MM.1S (cell line): ENCODE measurements at regions not wholly inside any gene's neighbourhood (a gene's known extent, or its start where the extent isn't known, plus 50 kb on each side); places are given as distances from the start of the nearest gene placed in this dataset.

Source experiments
- DNase-seq: peaks from one replicate; pipeline ENCODE4 v3.0.0-alpha.2; 2015
- H2AFZ ChIP-seq: fragments of 300-600 bp; sonication (generic); 2 replicates; pipeline ENCODE4 v1.6.0; 2016; ENCODE audit warnings: antibody characterized with exemption, low read length
- H3F3A ChIP-seq: fragments of 300-600 bp; sonication (generic); 2 replicates; pipeline ENCODE4 v1.6.1; 2016; ENCODE audit warnings: mild to moderate bottlenecking, antibody characterized with exemption, low read length, moderate library complexity, mixed read lengths; ENCODE audit not compliant: insufficient read depth
- H3K27ac ChIP-seq: fragments of 300-600 bp; sonication (generic); 2 replicates; pipeline ENCODE4 v1.5.1; 2016; ENCODE audit warnings: mild to moderate bottlenecking, low read length
- H3K27me3 ChIP-seq: fragments of 300-600 bp; sonication (generic); replicated peaks from 2 replicates; pipeline ENCODE4 v1.6.0; 2016; ENCODE audit warnings: low read length; ENCODE audit not compliant: insufficient read depth
- H3K36me3 ChIP-seq: fragments of 300-600 bp; sonication (generic); replicated peaks from 2 replicates; pipeline ENCODE4 v1.6.1; 2016; ENCODE audit warnings: mild to moderate bottlenecking, low read length, mixed read lengths; ENCODE audit not compliant: insufficient read depth
- H3K4me1 ChIP-seq: fragments of 300-600 bp; sonication (generic); 2 replicates; pipeline ENCODE4 v1.6.1; 2016; ENCODE audit warnings: low read length, mixed read lengths
- H3K4me2 ChIP-seq: fragments of 300-600 bp; sonication (generic); 2 replicates; pipeline ENCODE4 v1.6.0; 2016; ENCODE audit warnings: low read depth, low read length
- H3K4me3 ChIP-seq: fragments of 300-600 bp; sonication (generic); 2 replicates; pipeline ENCODE4 v1.5.1; 2016; ENCODE audit warnings: low read length, mixed read lengths
- H3K79me2 ChIP-seq: fragments of 300-600 bp; sonication (generic); 2 replicates; pipeline ENCODE4 v1.6.1; 2016; ENCODE audit warnings: mixed run types, low read length, mixed read lengths
- H3K9ac ChIP-seq: fragments of 300-600 bp; sonication (generic); 2 replicates; pipeline ENCODE4 v1.6.1; 2016; ENCODE audit warnings: low read length, mixed read lengths
- H3K9me2 ChIP-seq: fragments of 300-600 bp; sonication (generic); replicated peaks from 2 replicates; pipeline ENCODE4 v1.6.1; 2016; ENCODE audit warnings: mild to moderate bottlenecking, low read length, mixed read lengths; ENCODE audit not compliant: insufficient read depth
- H3K9me3 ChIP-seq: fragments of 300-600 bp; sonication (generic); replicated peaks from 2 replicates; pipeline ENCODE4 v1.6.1; 2016; ENCODE audit warnings: mild to moderate bottlenecking, low read length, mixed read lengths; ENCODE audit not compliant: insufficient read depth
- H4K20me1 ChIP-seq: fragments of 300-600 bp; sonication (generic); 2 replicates; pipeline ENCODE4 v1.6.1; 2016; ENCODE audit warnings: mild to moderate bottlenecking, low read length, moderate library complexity, mixed read lengths; ENCODE audit not compliant: insufficient read depth
- CTCF ChIP-seq: fragments of 300-600 bp; sonication (generic); IDR thresholded peaks from 2 replicates; pipeline ENCODE4 v1.5.1; 2016; ENCODE audit warnings: antibody characterized with exemption, low read length, mixed read lengths
- EZH2 ChIP-seq: fragments of 300-600 bp; sonication (generic); optimal IDR thresholded peaks from 2 replicates; pipeline ENCODE3; 2017; ENCODE audit warnings: low read depth, mild to moderate bottlenecking, antibody characterized with exemption, low read length, mixed read lengths
- EZH2phosphoT487 ChIP-seq: fragments of 300-600 bp; sonication (generic); IDR thresholded peaks from 2 replicates; pipeline ENCODE4 v1.6.1; 2018; ENCODE audit warnings: antibody characterized with exemption, low read length

GRCh38 chr7:20557116-20557515 lies 58.4 kb upstream of the ABCB5 start:
- H3K9me2 ChIP-seq: no peaks in the 10 kb centered on the region
- H3K79me2 ChIP-seq: no peaks in the 10 kb centered on the region

GRCh38 chr7:20558963-20559716 lies 56.3 kb upstream of the ABCB5 start:
- H3K9me2 ChIP-seq: no peaks in the 10 kb centered on the region
- H3K79me2 ChIP-seq: no peaks in the 10 kb centered on the region
- H3K9me3 ChIP-seq: no peaks in the 10 kb centered on the region
- H3K4me1 ChIP-seq: no peaks in the 10 kb centered on the region
- no peak overlapping the region for H3K4me3 ChIP-seq
- no peak for TF ChIP-seq CTCF
- no peak for TF ChIP-seq EZH2
- TF ChIP-seq EZH2phosphoT487: no peak
- no peaks in the 10 kb centered on the region for H3F3A ChIP-seq
- H3K27ac ChIP-seq: no peak overlapping the region
- no peaks in the 10 kb centered on the region for H4K20me1 ChIP-seq
- H3K36me3 ChIP-seq: no peaks in the 10 kb centered on the region
- H3K4me2 ChIP-seq: no peak overlapping the region
- no peak overlapping the region for H2AFZ ChIP-seq
- H3K27me3 ChIP-seq: no peaks in the 10 kb centered on the region
- DNase-seq: no peak
- no peak overlapping the region for H3K9ac ChIP-seq

More at GRCh38 chr7:20557116-20557515, 58.4 kb upstream of the ABCB5 start:
- no peak overlapping the region for H3K4me2 ChIP-seq
- no peak overlapping the region for H2AFZ ChIP-seq
- H3K36me3 ChIP-seq: no peaks in the 10 kb centered on the region; the same call in 1 of the 2 replicates
- no peaks in the 10 kb centered on the region for H4K20me1 ChIP-seq
- TF ChIP-seq CTCF: no peak
- TF ChIP-seq EZH2phosphoT487: no peak
- TF ChIP-seq EZH2: no peak
- no peak overlapping the region for H3K4me3 ChIP-seq
- no peaks in the 10 kb centered on the region for H3K27me3 ChIP-seq
- H3K9me3 ChIP-seq: no peaks in the 10 kb centered on the region
- H3K27ac ChIP-seq: no peak overlapping the region
- DNase-seq: no peak
- H3K4me1 ChIP-seq: no peaks in the 10 kb centered on the region
- H3K9ac ChIP-seq: no peak overlapping the region
- H3F3A ChIP-seq: no peaks in the 10 kb centered on the region

- no peaks in the 10 kb centered on the region for H3K27me3 ChIP-seq
- H3K4me2 ChIP-seq: no peak overlapping the region
- no peaks in the 10 kb centered on the region for H3F3A ChIP-seq
- no peaks in the 10 kb centered on the region for H3K9me2 ChIP-seq
- no peaks in the 10 kb centered on the region for H4K20me1 ChIP-seq
- no peak overlapping the region for H2AFZ ChIP-seq
- H3K79me2 ChIP-seq: no peaks in the 10 kb centered on the region
- no peak for DNase-seq
- no peaks in the 10 kb centered on the region for H3K4me1 ChIP-seq
- H3K9ac ChIP-seq: no peak overlapping the region
- H3K36me3 ChIP-seq: no peaks in the 10 kb centered on the region
- no peaks in the 10 kb centered on the region for H3K9me3 ChIP-seq
- no peak overlapping the region for H3K4me3 ChIP-seq
- H3K27ac ChIP-seq: no peak overlapping the region
- TF ChIP-seq CTCF: no peak
- no peak for TF ChIP-seq EZH2phosphoT487
- TF ChIP-seq EZH2: no peak
Measured at GRCh38 chr7:20559883-20560282, 55.6 kb upstream of the ABCB5 start.
